ENCODE measurements at regions not wholly inside any gene's neighbourhood (a gene's known extent, or its start where the extent isn't known, plus 50 kb on each side); places are given as distances from the start of the nearest gene placed in this dataset.

- TF ChIP-seq, protein P1, sequence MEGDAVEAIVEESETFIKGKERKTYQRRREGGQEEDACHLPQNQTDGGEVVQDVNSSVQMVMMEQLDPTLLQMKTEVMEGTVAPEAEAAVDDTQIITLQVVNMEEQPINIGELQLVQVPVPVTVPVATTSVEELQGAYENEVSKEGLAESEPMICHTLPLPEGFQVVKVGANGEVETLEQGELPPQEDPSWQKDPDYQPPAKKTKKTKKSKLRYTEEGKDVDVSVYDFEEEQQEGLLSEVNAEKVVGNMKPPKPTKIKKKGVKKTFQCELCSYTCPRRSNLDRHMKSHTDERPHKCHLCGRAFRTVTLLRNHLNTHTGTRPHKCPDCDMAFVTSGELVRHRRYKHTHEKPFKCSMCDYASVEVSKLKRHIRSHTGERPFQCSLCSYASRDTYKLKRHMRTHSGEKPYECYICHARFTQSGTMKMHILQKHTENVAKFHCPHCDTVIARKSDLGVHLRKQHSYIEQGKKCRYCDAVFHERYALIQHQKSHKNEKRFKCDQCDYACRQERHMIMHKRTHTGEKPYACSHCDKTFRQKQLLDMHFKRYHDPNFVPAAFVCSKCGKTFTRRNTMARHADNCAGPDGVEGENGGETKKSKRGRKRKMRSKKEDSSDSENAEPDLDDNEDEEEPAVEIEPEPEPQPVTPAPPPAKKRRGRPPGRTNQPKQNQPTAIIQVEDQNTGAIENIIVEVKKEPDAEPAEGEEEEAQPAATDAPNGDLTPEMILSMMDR (IDR thresholded peaks at IDR 0.05): no peak
- TF ChIP-seq ZFX (IDR thresholded peaks at IDR 0.05; ENCODE audit: borderline replicate concordance): no peak
Measured at GRCh38 chr3:24562895-24563294, 68.2 kb upstream of the THRB start.
